Renal cortex interstitium (tissue), 11 donors: ENCODE measurements at regions not wholly inside any gene's neighbourhood (a gene's known extent, or its start where the extent isn't known, plus 50 kb on each side); places are given as distances from the start of the nearest gene placed in this dataset.
"Not testable (repeated sequence)": the region's sequence is repeated elsewhere in the genome, so short reads cannot be mapped to it uniquely, and the experiment has no call there.

Source experiments
- DNase-seq, 11 donors: peaks; one replicate each; pipeline ENCODE4 v3.0.0-alpha.2; 2013; ENCODE audit warnings: low read depth in 9 of 11, low spot score in 4 of 11; ENCODE audit errors: extremely low read depth in 1 of 11

- no peak for DNase-seq
Observed at GRCh38 chr10:64288404-64288803, 767.2 kb downstream of the REEP3 start.

DNA sequence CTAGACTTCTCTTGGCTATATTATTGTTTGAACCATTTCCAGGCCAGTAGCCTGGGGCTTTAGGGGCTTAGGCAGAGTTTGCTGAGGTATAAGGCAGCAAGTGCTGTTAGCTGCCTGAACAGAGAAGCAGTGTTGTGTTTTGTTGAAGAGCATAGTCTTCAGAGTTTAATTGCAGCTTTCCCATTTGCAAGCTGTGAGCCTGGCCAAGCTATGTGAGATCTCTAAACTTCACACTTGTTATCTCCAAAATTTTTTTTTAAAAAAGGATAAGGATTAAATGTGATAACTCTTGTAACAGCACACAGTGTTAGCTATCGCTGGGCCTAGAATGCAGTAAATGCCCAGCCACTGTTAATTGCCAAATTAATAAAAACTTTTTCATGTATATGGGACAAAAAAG, 782.4 kb downstream of the REEP3 start:
- DNase-seq = no peak

GRCh38 chr10:64306729-64307327, 785.6 kb downstream of the REEP3 start:
- DNase-seq = no peak

- DNase-seq = no peak
Observed at GRCh38 chr10:64312876-64313275, 791.7 kb downstream of the REEP3 start.

GRCh38 chr10:64313967-64314366, 792.8 kb downstream of the REEP3 start:
- no peak for DNase-seq

DNA sequence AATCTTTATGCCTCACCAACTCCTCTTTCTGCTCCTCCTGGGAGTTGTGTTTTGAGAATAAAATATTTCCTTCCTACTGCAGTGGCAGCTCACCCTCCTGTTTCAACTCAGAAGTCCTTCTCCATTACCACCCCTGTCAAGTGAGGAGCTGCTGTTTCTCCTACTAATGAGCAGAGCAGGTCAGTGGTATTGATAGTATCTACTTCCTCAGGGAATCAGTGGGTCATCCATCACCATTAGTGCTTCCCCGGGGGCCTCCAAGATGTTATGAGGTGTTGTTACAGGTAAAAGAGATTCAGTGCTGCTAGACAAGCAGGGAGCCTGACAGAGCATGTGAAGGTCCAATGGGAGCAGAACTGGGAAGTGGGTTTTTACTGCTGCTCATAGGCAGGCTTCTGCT, 795.2 kb downstream of the REEP3 start:
- no peak for DNase-seq

- no peak for DNase-seq
Observed at GRCh38 chr10:64316833-64317232, 795.6 kb downstream of the REEP3 start.

DNA sequence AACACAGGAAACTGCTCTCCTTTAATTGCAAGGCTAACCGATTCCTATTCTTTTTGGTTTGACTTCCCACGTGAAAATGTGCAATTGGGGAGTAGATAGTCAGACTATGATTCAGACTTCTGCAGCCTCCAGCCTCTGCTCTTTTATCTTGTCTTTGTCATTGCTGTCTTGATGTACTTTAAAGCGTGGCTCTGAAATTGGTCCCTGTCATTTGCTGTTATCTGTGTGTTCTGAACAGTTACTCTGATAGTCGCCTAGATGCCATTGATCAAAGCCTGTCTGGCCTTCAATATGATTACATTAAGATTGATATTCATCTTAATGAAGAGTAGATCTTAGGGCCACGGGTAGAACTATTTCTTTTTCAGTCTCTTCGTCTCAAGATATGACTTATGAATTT, 799.2 kb downstream of the REEP3 start:
- DNase-seq = no peak

- DNase-seq = no peak
Observed at GRCh38 chr10:64329510-64329909, 808.3 kb downstream of the REEP3 start.

- no peak for DNase-seq
Observed at GRCh38 chr10:64332551-64332950, 811.4 kb downstream of the REEP3 start.

DNA sequence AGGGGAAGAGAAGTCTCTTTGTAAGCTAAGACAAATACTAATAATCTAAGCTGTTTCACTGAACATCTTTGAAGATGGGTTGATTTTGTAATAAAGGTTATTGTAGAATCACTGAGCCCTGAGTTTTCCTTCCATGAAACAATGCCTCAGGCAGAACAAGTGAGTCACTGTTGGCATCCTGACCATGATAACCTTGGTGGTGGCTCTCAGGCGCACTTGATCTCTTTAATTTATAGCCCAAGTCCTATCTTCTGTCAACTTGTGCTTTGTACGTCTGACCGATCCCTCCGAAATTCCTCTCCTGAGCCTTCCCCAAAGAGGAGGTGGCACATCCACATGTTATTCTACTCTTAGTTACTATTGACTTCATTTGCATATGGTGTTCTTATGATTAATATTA, 812.9 kb downstream of the REEP3 start:
- no peak for DNase-seq

DNA sequence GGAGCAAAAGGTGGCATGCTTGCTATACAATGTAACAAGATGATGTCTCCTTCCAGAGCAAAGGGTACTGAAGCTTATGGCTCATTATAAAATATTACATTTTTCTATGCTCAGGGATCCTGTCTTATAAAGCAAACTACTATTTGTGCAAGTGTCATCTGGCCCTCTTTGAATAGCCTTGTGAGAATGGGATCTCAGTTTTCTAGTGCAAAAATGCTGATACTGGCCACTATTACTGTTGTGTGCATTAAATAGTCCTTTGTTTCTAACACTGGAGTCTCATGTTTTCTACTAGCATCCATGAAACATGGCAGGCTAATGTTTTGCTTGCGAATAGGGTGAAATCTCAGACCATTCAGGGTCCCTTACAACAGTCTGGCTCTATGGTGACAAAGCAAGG, 823.0 kb downstream of the REEP3 start:
- no peak for DNase-seq

DNA sequence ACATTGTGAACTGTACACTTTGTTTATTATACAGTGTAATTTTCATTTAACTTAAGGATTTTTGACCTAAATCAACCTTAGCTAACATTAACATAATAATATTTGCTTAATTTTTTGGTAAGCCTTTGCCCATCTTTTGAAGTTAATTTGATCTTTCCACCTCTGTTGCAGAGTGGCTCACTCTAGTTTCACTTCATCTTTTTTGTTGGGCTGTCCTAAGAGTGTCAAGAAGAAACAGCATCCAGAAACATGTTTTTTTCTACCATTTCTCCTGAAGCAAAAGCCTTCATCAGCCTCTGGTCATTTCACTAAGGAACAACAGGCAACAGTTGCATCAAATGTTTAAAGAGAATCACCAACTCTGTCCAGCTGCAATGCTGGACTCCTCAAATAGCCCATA, 824.7 kb downstream of the REEP3 start:
- no peak for DNase-seq

DNA sequence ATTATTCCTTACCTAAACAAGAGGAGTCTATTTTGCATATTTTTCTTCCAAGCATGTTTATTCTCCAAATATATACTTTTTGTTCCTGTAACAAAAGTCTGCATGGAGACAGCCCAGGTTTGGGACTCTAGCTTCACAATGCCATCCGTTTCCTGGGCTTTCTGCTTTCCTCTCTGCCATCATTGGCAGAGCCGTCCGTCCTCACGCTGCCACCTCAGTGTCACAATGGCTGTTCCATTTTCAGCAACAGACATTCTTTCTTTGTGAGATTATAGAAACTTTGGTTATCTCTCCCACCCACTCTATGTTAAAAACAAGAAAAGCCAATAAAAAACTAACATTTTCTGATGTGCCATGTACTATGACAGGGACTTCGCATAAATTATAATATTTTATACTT, 825.2 kb downstream of the REEP3 start:
- no peak for DNase-seq

GRCh38 chr10:64350665-64351064, 829.5 kb downstream of the REEP3 start:
- DNase-seq = no peak

DNA sequence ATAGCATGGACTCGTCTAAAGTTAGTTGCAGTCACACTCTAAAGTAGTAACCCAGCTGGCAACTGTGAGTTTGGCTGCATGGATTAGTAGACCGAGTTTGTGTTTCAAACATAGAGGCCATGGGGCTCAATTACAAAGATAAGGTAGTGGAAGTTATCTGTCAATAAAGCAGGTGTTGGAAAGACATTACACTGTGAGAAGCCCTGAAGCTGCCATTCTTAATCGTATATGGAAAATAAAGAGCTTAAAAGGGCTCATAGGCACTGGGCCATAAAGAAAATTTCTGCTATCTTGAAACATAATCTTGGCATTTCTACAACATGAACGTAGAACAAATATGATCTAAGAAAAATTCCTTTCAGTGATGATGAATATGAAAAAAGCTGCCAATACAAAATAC, 837.7 kb downstream of the REEP3 start:
- DNase-seq = no peak

DNA sequence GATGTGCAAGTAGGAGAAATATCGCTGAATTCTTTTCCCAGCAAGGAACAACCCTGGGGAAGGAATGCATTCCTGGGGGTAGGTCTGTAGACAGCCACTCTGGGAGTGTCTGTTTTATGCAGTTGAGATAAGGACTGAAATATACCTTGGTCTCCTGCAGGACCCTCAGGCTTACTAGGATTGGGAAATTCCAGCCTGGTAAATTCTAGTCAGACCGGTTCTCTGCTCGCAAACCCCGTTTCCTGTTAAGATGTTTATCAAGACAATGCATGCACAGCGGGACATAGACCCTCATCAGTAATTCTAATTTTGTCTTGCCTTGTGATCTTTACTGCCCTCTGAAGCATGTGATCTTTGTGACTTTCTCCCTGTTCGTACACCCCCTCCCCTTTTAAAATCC, 839.0 kb downstream of the REEP3 start:
- not testable (repeated sequence) for DNase-seq

DNA sequence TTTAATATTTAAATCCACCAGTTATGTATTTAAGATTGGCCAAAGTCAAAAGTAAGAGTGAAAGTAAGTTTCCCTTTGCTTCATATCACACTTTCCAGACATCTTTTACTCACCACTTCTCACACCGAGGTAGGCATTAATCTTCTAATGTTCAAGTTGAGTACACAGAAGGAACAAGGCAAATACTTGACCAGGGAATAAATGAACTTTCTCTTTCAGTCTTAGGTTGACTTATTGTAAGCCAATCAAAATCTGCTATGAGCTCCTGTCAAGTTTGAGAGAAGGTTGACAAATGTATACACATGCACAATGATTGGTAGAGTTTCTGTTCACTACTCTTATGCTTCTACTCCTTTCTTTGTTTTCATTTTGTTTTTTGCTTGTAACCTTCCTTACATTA, 842.5 kb downstream of the REEP3 start:
- no peak for DNase-seq

GRCh38 chr10:64365663-64366062, 844.5 kb downstream of the REEP3 start:
- DNase-seq = no peak

DNA sequence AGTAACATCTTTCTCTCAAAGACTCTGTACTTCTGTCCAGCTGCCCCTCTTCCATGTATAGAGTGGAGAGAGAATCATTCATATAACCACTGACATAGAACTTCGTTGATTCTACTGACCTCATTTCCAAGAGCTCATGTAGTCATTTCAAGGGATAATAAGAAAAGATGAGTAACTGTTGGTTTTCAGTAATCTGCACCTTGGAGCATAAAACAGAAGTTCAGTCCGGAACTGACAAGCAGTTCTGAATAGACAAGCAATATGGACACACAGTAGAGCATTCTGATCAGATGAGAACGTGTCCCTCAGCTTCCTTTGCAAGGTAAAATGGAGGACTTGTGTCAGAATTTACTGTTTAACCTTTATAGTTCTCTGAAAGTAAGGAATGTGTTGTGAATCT, 847.1 kb downstream of the REEP3 start:
- DNase-seq = no peak

- DNase-seq = peak in 4 of 11 donors; percentile 12 to 54 (median 16)
Observed at GRCh38 chr10:64369885-64370773, 848.9 kb downstream of the REEP3 start.
